AG09319 (cell line): ENCODE measurements at regions not wholly inside any gene's neighbourhood (a gene's known extent, or its start where the extent isn't known, plus 50 kb on each side); places are given as distances from the start of the nearest gene placed in this dataset.

Experiments used
- DNase-seq: peaks from one replicate; pipeline ENCODE4 v3.0.0-alpha.2; 2010; ENCODE audit warnings: low read depth; ENCODE audit errors: extremely low read depth
- CTCF ChIP-seq: IDR thresholded peaks from 2 replicates; pipeline ENCODE4 v1.5.1; 2011; ENCODE audit warnings: low read depth, mild to moderate bottlenecking, inconsistent platforms, low read length, moderate library complexity

DNA sequence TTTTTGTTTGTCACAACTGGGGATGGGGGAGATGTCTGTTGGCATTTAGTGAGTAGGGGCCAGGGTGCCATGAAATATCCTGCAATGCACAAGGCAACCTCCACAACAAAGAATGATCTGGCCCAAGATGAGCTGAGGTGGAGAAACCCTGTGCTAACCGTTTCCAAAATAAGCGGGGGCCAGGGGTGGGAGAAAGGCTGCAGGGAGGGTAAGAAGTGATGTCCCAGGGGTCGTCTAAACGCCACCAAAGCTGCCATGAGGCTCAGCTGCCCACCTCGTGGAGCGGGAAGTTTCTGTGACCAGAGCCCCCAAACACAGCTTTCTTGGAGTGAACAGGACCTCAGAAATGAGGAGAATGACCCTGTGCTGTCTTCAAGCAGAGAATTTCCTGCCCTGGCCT lies 76.5 kb upstream of the CDH5 start:
- TF ChIP-seq CTCF = no peak
- DNase-seq = no peak

- no peak for TF ChIP-seq CTCF
Observed at GRCh38 chr16:66289051-66289680, 77.3 kb upstream of the CDH5 start.

DNA sequence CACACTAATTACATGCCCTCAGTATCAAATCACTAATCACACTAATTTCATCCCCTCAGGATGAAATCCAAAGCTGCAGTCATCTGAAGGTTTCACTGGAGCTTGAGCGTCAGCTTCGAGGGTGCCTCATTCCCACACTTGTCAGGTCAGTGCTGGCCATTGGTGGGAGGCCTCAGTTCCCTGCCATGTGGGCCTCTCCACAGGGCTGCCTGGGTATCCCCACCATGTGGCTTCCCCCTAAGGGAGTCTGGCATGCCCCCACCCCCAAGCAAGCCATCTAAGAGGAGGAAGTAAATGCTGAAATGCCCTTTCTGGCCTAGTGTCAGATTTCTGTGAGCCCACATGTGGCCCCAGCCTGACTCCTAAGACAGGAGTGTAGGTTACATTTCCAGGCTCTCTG lies 78.6 kb upstream of the CDH5 start:
- no peak for DNase-seq
- no peak for TF ChIP-seq CTCF

More at GRCh38 chr16:66289051-66289680, 77.3 kb upstream of the CDH5 start:
- DNase-seq = no peak

DNA sequence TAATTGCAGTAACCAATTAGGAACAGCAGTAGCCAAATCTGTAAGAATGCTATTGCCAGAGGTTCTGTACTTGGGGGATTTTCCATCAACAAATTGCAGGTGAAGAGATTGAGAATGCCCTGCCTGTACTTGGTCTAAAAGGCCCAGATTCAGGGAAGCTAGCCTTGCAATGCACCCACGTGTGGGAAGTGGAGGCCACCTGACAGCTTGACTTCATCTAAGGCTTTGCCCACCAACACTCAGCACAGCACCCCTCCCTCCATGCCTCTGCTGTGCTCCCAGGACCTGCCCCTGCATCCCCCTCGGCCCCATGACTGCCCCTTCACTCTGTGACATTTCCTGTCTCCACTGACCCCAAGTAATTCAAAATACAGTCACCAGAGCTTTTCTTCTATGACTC lies 79.1 kb upstream of the CDH5 start:
- DNase-seq = no peak
- no peak for TF ChIP-seq CTCF

- DNase-seq = no peak
- no peak for TF ChIP-seq CTCF
Observed at GRCh38 chr16:66286527-66286926, 80.0 kb upstream of the CDH5 start.

GRCh38 chr16:66278604-66279262 lies 87.8 kb upstream of the CDH5 start:
- no peak for TF ChIP-seq CTCF
- no peak for DNase-seq

DNA sequence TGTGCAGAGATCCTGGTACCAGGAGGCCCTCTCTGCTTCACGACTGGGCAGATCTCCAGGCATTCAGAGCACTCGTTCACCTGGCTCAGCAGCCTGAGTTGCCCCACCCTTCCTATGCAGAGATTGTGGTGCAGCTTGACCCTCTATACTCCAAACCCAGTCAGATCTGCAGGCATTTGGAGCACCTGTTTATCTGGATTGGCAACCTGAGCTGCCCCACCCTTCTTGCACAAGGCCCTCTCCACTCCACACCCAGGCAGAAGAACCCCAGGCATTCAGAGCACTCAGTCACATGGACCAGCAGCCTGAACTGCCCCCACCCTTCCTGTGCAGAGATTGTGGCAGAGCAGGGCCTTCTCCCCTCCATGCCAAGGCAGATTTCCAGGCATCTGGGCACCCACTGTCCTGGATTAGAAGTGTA lies 88.4 kb upstream of the CDH5 start:
- DNase-seq = no peak
- no peak for TF ChIP-seq CTCF
